SK-N-SH treated with all-trans-retinoic acid at 6 μM for 48 hours (cell line): ENCODE measurements at regions not wholly inside any gene's neighbourhood (a gene's known extent, or its start where the extent isn't known, plus 50 kb on each side); places are given as distances from the start of the nearest gene placed in this dataset.

ENCODE experiments used
- GLIS3 ChIP-seq: fragments of 250-450 bp; sonication (Bioruptor Pico); IDR thresholded peaks from 2 replicates; pipeline ENCODE4 v1.5.0; 2020; ENCODE audit warnings: mild to moderate bottlenecking, moderate library complexity
- OSR1 ChIP-seq: fragments of 250-450 bp; sonication (Bioruptor Pico); IDR thresholded peaks from 2 replicates; pipeline ENCODE4 v1.8.0; 2022; ENCODE audit warnings: moderate library complexity, mild to moderate bottlenecking, inconsistent platforms
- TCF4 ChIP-seq: fragments of 250-450 bp; sonication (Bioruptor Pico); IDR thresholded peaks from 2 replicates; pipeline ENCODE4 v1.8.0; 2021; ENCODE audit warnings: mild to moderate bottlenecking, moderate library complexity, borderline replicate concordance
- ZNF8 ChIP-seq: fragments of 450-650 bp; formaldehyde crosslinking; IDR thresholded peaks from 2 replicates; pipeline ENCODE4 v1.5.0; 2020; ENCODE audit warnings: mild to moderate bottlenecking, moderate library complexity
- TF ChIP-seq, protein P1 (sequence below): fragments of 250-450 bp; sonication (Bioruptor Pico); IDR thresholded peaks from 2 replicates; pipeline ENCODE4 v1.8.0; 2020; ENCODE audit warnings: mild to moderate bottlenecking, moderate library complexity, borderline replicate concordance
- TF ChIP-seq, protein P2 (sequence below): fragments of 250-450 bp; sonication (Bioruptor Pico); IDR thresholded peaks from 2 replicates; pipeline ENCODE4 v1.5.1; 2021; ENCODE audit warnings: mild to moderate bottlenecking, moderate library complexity

DNA sequence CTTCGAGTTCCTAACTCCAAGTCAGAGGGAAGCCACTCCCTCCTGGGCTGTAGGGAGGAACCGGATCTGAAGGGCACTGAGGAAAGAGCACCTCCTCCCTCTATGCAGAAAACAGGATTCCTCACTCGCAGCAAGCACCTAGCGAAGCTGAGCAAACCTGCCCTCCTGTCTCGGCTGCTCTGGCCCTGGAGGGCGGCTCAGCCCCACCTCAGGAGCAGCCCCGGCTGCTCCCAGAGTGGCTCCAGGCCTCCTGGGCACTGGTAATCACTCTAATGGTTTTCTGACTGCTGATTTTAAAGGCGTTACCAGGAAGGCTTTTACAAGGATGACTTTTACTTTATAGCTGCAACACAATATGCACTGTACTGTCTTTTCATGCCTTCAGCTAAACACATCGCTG, 312.5 kb downstream of the TEX29 start:
- TF ChIP-seq OSR1 (CRISPR knock-in tag): no peak
- no peak for TF ChIP-seq ZNF8 (CRISPR knock-in tag)
- TF ChIP-seq, protein P1, sequence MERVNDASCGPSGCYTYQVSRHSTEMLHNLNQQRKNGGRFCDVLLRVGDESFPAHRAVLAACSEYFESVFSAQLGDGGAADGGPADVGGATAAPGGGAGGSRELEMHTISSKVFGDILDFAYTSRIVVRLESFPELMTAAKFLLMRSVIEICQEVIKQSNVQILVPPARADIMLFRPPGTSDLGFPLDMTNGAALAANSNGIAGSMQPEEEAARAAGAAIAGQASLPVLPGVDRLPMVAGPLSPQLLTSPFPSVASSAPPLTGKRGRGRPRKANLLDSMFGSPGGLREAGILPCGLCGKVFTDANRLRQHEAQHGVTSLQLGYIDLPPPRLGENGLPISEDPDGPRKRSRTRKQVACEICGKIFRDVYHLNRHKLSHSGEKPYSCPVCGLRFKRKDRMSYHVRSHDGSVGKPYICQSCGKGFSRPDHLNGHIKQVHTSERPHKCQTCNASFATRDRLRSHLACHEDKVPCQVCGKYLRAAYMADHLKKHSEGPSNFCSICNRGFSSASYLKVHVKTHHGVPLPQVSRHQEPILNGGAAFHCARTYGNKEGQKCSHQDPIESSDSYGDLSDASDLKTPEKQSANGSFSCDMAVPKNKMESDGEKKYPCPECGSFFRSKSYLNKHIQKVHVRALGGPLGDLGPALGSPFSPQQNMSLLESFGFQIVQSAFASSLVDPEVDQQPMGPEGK: no peak
- TF ChIP-seq, protein P2, sequence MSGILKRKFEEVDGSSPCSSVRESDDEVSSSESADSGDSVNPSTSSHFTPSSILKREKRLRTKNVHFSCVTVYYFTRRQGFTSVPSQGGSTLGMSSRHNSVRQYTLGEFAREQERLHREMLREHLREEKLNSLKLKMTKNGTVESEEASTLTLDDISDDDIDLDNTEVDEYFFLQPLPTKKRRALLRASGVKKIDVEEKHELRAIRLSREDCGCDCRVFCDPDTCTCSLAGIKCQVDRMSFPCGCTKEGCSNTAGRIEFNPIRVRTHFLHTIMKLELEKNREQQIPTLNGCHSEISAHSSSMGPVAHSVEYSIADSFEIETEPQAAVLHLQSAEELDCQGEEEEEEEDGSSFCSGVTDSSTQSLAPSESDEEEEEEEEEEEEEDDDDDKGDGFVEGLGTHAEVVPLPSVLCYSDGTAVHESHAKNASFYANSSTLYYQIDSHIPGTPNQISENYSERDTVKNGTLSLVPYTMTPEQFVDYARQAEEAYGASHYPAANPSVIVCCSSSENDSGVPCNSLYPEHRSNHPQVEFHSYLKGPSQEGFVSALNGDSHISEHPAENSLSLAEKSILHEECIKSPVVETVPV: no peak
- TF ChIP-seq TCF4 (CRISPR knock-in tag): no peak
- no peak for TF ChIP-seq GLIS3 (CRISPR knock-in tag)
